HG03045 (cell line): ENCODE measurements at regions not wholly inside any gene's neighbourhood (a gene's known extent, or its start where the extent isn't known, plus 50 kb on each side); places are given as distances from the start of the nearest gene placed in this dataset.

Experiments
- ATAC-seq: cut with Tn5 transposase; IDR thresholded peaks from one replicate; pipeline ENCODE4 v1.9.1; 2021; ENCODE audit warnings: mild to moderate bottlenecking, moderate library complexity; ENCODE audit not compliant: unreplicated experiment

DNA sequence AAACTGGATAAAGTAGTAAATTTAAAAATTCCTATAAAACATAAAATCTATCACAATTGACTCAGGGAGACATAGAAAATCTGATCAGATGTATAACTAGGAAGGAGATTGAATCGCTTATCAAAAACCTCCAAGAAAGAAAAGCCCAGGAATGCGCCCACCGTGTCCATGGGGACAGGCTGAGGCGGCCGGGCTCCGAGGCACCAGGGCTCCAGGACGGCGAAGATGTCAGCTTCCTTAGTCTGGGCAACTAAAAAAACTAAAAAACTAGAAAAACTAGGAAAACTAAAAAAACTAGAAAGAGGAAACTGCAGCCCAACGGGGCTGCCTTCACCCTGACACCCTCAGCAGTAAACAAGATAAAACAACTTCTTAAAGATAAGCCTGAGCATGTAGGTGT, 229.0 kb upstream of the RAB4A start:
- ATAC-seq, result no peak

- no peak for ATAC-seq
These were observed 228.4 kb upstream of the RAB4A start for GRCh38 chr1:229042482-229042881.

GRCh38 chr1:229043115-229043514, 227.8 kb upstream of the RAB4A start:
- ATAC-seq, result no peak

DNA sequence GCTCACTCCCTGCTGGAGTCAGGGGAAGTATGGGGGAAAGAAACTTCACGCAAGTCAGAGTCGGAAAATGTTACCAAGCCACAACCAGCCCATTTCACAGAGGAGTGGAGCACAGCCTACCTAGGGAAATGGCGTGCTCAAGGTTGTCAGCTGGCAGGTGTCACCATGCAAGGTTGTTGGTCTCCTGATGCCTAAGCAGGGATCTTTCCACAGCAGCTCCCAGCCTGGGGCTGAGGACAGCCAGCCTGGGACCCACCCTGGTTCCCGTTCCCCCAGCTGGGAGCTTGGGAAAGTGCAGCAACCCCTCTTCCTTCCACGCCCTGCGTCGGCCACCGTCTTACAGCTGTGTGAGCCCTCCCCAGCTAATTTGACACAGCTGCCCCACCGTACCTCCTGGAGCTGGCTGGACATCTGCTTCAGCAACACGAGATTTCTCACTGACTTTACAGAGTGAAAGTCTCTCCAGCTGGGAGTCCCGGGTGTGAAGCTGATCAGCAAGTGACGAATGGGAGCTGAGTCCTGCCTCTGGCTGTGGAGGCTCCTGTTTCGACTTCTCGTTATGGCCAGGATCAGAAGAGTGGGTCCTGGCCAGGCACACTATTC, 224.6 kb upstream of the RAB4A start:
- ATAC-seq, result no peak

DNA sequence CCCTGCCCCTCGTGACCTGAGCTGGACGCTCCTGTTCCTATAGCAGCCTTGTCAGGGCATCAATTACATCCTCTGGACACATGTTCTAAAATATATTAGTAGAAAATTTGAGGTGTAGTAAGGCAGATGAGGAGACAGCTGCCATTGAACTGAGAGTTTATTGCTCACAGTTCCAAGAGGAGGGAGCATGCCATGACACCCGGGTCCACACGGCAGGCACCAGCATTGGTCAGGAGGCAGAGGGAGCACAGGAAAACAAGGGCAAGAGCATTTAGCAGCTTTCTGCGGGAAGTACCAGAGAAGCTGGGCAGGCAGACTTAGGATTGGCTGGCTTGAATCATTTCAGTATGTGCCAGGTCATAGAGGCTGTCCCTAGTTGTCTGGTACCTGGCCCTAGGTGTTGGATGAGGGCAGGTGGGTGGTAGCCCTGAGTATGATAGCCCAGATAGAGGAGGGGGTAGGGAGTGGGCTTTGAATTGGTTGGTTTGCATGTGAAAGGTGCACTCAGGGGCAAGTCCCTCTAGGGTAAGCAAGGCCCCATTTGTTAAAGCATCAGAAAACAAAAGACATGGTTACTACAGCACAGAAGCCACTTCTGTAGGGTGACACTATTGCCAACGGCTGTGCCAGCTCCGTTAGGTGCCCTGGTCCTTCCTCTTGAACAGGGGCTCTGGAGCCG, 223.6 kb upstream of the RAB4A start:
- ATAC-seq, result no peak

- no peak for ATAC-seq
These were observed 222.9 kb upstream of the RAB4A start for GRCh38 chr1:229047840-229048620.

DNA sequence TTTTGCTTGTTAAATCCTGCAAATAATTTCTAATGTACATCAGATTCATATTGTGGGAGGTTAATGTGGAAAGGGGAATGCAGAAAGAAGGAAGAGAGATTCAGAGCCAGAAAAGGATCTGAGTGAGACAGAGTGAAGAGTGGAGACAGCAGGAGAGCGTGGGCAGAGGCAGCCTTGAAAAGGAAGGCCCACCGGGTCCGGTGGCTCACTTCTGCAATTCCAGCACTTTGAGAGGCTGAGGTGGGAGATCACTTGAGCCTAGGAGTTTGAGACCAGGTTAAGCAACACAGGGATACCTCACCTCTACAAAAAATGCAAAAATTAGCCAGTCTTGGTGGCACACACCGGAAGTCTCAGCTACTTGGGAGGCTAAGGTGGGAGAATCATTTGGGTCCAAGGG, 222.0 kb upstream of the RAB4A start:
- ATAC-seq, result no peak

DNA sequence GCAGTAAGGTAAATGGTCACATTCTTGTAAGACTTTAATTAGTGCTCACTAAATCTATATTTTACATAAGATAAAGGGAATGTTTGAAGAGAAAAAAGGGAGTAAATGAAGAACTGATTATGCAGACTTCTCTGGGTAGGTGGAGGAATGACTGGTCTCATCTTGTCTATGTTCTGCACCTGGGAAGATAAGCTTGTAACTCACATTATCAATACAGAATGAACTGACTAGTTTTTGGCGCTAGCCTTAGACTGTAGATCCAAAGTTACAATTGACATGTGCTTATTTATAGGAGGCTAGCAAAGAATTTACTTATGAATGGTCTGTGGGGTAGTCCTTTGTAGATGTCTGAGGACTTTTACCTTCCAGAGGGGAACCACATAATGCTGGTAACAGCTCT, 214.9 kb upstream of the RAB4A start:
- ATAC-seq, result no peak

GRCh38 chr1:229058111-229058561, 212.8 kb upstream of the RAB4A start:
- no peak for ATAC-seq

- ATAC-seq, result no peak
These were observed 212.2 kb upstream of the RAB4A start for GRCh38 chr1:229058729-229059128.

GRCh38 chr1:229059671-229060539, 211.0 kb upstream of the RAB4A start:
- no peak for ATAC-seq

- ATAC-seq, result no peak
These were observed 208.8 kb upstream of the RAB4A start for GRCh38 chr1:229062135-229062534.

DNA sequence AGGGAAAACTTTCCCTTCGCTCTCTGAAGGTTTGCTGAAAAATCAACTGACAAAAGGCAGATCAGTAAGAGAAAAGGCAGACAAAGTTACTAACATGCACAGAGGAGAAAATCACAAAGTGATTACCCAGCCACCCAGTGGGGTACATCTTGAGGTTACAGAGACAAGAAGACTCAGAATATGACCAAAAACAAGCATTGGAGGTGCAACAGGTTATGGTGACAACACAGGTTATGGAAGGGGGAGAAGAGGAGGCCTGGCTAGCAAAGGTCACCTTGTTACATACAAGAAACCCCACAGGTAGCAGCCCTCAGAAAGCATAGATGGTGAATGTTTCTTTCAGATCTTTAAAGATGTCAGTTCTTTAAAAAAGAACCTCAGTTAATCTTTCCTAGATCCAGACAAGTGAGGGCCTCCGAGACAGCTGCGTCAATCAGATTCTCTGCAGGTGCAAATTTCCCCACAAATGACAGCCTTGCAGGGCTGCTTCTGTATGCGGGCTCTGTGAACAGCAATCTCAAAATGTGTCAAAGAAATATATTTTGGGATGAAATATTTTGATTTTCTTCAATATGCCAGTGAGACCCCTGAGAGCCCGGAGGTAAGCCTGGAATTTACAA, 207.6 kb upstream of the RAB4A start:
- no peak for ATAC-seq

- no peak for ATAC-seq
These were observed 206.4 kb upstream of the RAB4A start for GRCh38 chr1:229064320-229065168.

DNA sequence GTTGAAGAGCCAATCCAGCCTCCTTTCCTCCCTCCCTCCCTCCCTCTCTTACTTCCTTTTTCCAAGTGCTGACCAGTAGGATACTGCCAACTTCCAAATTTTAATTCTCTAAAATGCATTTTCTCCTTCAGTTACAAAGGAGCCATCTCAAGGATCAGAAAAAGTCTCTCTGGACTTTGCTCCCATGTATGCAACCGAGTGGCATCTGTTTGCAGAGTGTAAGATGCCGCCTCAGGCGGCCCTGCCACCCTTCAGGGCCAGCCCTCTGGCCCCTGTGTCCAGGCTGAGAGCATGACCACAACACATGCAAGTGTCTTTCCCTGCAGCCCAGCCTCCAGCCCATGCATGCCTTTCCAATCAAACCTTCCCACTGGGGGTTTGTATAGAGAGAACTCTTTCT, 205.3 kb upstream of the RAB4A start:
- ATAC-seq, result no peak

- ATAC-seq, result no peak
These were observed 204.3 kb upstream of the RAB4A start for GRCh38 chr1:229066591-229066990.

GRCh38 chr1:229067546-229067945, 203.4 kb upstream of the RAB4A start:
- ATAC-seq, result no peak

DNA sequence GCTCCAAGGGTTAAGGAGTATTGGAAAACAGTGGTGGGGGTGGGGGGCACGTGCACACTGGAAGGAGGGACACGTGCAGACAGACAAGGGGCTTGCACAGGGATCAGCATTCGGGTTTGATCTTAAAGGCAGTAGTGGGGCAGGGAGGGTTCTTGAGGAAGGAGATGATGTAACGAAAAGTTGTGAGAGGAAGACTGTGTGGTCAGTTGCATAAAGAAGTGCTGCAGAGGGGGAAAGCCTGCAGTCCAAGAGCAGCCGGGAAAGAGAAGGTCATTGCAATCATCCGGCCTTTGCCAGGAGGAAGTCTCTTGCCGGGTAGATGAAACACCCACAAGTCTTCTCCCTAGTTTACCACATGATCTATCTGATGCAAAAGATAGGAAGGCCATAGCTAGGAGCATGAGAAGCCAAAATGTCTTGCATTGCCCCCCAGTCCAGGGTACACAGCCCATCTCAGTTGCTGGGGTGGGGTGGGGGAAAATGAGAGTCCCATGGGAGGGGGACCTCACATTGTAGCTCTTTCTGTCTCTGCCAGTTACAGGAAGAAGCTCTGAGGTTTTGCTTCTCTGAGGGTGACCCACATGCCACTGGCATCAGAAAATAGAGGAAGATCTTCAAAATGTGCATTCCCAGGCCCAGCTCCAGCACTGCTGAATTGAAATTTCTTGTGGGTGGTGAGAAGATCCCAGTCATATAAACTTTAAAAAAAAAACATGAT, 202.5 kb upstream of the RAB4A start:
- ATAC-seq, result no peak

- ATAC-seq, result no peak
These were observed 201.7 kb upstream of the RAB4A start for GRCh38 chr1:229069176-229069575.
